ACC112 (cell line): ENCODE measurements at regions not wholly inside any gene's neighbourhood (a gene's known extent, or its start where the extent isn't known, plus 50 kb on each side); places are given as distances from the start of the nearest gene placed in this dataset.
A peak's percentile ranks its signal among the peaks of the same experiment; 100 is the strongest.

ENCODE experiments used
- H2AFZ ChIP-seq: fragments of 200-600 bp; sonication (generic); one replicate; pipeline ENCODE4 v1.6.0; 2017; ENCODE audit warnings: antibody characterized with exemption, low read length; ENCODE audit not compliant: unreplicated experiment
- H3K27ac ChIP-seq: fragments of 200-600 bp; sonication (generic); 2 replicates; pipeline ENCODE4 v1.5.1; 2014; ENCODE audit warnings: low read depth, mild to moderate bottlenecking, antibody characterized with exemption, low read length, moderate library complexity
- H3K27me3 ChIP-seq: fragments of 200-600 bp; sonication (generic); 2 replicates; pipeline ENCODE4 v1.6.1; 2014; ENCODE audit warnings: mild to moderate bottlenecking, antibody characterized with exemption, low read length, moderate library complexity, mixed read lengths; ENCODE audit not compliant: insufficient read depth
- H3K36me3 ChIP-seq: fragments of 200-600 bp; sonication (generic); 2 replicates; pipeline ENCODE4 v1.6.1; 2016; ENCODE audit warnings: mild to moderate bottlenecking, antibody characterized with exemption, low read length, moderate library complexity, mixed read lengths; ENCODE audit not compliant: insufficient read depth
- H3K4me1 ChIP-seq: fragments of 200-600 bp; sonication (generic); one replicate; pipeline ENCODE4 v1.6.1; 2016; ENCODE audit warnings: low read length, mixed read lengths; ENCODE audit not compliant: insufficient read depth, unreplicated experiment, control insufficient read depth
- H3K4me3 ChIP-seq: fragments of 200-600 bp; sonication (generic); 2 replicates; pipeline ENCODE4 v1.5.1; 2014; ENCODE audit warnings: mild to moderate bottlenecking, low read depth, low read length
- H3K79me2 ChIP-seq: fragments of 200-600 bp; sonication (generic); one replicate; pipeline ENCODE4 v1.6.0; 2016; ENCODE audit warnings: low read length; ENCODE audit not compliant: control insufficient read depth, unreplicated experiment, insufficient read depth

DNA sequence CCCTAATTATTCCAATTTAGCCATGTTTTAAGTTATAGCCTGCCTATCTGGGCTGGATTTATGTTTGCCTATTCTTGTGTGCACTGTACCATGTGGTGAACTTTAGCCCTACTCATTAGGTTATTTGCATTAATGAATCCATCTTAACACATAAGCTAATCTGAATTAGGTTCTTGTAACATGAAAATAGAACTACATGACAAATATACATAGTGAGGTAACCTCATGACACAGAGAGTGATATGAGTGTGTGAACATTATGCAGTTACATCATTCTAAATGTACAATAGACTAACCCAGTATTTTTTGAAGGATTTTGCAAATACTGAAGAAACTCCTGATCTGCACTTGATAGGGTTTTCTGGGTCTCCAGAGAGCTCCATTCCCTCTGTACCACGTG, 733.7 kb upstream of the CITED2 start:
- no peak overlapping the region for H3K27ac ChIP-seq
- H3K4me1 ChIP-seq: no peaks in the 10 kb centered on the region
- no peaks in the 10 kb centered on the region for H3K27me3 ChIP-seq
- no peaks in the 10 kb centered on the region for H3K79me2 ChIP-seq
- H3K4me3 ChIP-seq: no peak overlapping the region
- no peaks in the 10 kb centered on the region for H3K36me3 ChIP-seq
- no peak overlapping the region for H2AFZ ChIP-seq

DNA sequence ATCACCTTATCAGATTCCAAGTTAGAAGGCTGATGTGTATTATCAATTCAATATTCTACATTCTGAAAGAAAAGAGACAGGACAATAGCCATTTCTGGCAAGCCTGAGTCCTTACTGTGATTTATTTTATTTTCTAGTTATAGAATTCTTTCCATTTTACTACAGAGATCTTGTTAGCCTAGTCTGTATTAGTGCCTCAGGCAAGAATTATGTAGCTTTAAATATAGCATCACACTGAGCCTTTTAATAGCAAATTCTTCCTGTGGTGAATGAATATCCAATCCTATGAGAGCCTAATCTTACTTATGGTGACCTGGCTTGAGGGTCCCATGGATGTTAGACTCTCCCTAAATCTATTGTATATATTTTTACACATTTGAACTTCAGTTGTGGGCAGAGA, 732.8 kb upstream of the CITED2 start:
- no peak overlapping the region for H3K27ac ChIP-seq
- H3K4me1 ChIP-seq: no peaks in the 10 kb centered on the region
- H2AFZ ChIP-seq: no peak overlapping the region

DNA sequence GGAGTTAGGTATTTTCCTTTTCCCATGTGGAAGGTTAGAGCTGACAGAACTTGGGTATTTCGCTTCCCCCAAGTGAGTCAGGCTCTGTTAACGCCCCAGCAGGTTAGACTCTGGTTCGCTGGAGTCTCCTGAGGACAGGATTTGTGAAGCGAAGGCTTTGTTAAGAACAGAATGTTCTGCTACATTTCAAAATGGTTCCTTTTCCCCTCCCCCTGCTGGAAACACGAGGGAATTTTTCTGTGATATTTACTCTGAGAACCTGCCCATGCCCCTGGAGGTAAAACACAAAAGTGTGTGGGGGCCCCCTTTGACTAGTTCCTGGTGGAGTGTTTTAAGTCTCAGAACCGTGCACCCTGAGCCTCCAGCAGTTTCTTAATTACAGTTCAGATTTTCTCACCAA, 731.4 kb upstream of the CITED2 start:
- Histone ChIP-seq H3K27me3 (no peaks in the 10 kb centered on the region), H3K79me2 (no peaks in the 10 kb centered on the region), H3K4me1 (no peaks in the 10 kb centered on the region), H3K36me3 (no peaks in the 10 kb centered on the region), H3K27ac (no peak overlapping the region), H3K4me3 (no peak overlapping the region), H2AFZ (peak overlapping the region; percentile 64)

More for the DNA sequence above, 732.8 kb upstream of the CITED2 start:
- H3K79me2 ChIP-seq: no peaks in the 10 kb centered on the region
- no peaks in the 10 kb centered on the region for H3K27me3 ChIP-seq
- no peak overlapping the region for H3K4me3 ChIP-seq
- H3K36me3 ChIP-seq: no peaks in the 10 kb centered on the region

DNA sequence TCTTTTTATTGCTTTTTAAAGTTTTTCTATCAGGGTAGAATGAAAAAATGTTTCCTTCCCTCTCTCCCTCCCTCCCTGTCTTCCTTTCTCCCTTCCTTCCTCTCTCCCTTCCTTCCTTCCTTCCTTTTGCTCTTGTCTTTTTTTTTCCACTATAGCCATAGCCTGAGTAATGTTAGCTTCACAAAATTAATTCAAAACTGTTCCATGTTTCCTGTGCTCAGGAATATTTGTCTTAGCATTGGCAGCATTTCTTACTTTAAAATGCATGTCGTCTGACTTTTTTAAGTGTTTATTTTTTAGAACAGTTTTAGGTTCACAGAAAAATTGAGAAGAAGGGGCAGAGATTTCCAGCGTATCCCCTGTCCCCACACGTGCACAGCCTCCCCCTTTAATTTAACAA, 730.8 kb upstream of the CITED2 start:
- Histone ChIP-seq H3K27ac (no peak overlapping the region), H3K4me1 (no peaks in the 10 kb centered on the region), H3K36me3 (no peaks in the 10 kb centered on the region), H3K4me3 (no peak overlapping the region), H2AFZ (peak overlapping the region; percentile 64), H3K79me2 (no peaks in the 10 kb centered on the region), H3K27me3 (no peaks in the 10 kb centered on the region)

DNA sequence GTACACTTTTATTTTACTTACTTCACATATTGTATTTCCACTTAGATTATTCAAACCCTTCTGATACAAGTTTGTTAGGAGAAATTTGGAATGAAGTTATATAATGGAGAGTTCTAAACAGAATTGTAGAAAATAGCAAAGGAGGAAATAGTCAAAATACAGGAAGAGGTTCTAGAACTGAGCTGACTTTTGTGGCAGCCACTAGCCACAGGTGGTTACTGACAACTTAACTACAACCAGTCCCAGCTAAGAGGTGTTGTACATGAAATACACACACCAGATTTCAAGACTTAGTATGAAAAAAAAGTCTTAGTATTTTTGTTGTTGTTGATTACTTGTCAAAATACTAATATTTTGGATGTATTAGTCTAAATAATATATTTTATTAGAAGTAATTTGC, 727.4 kb upstream of the CITED2 start:
- H3K27ac ChIP-seq: no peak overlapping the region
- no peaks in the 10 kb centered on the region for H3K4me1 ChIP-seq
- no peak overlapping the region for H3K4me3 ChIP-seq
- H3K79me2 ChIP-seq: no peaks in the 10 kb centered on the region
- no peaks in the 10 kb centered on the region for H3K36me3 ChIP-seq
- no peaks in the 10 kb centered on the region for H3K27me3 ChIP-seq
- H2AFZ ChIP-seq: peak overlapping the region; percentile 8

DNA sequence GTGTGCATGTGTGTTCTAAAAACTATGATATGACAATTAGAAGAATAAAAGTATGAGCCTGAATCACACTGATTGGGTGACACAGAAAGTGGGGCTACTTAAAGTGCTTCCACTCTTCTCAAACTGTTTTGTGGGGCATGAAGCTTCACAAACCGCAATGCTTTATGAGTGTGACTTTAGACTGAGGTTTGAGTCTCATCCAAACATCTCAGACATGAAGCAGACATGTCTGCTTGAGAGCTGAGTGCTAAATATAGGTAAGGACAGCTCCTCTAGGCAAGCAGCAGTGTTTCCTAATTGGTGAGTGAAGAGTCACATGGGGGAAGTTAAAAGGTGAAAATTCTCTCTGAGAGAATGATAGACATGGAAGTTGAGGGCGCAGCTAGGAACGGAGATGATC, 726.9 kb upstream of the CITED2 start:
- no peaks in the 10 kb centered on the region for H3K36me3 ChIP-seq
- no peak overlapping the region for H3K4me3 ChIP-seq
- peaks cover 3% of the 10 kb centered on the region for H3K4me1 ChIP-seq
- H3K27me3 ChIP-seq: no peaks in the 10 kb centered on the region
- no peaks in the 10 kb centered on the region for H3K79me2 ChIP-seq
- no peak overlapping the region for H3K27ac ChIP-seq
- peak overlapping the region; percentile 8 for H2AFZ ChIP-seq

DNA sequence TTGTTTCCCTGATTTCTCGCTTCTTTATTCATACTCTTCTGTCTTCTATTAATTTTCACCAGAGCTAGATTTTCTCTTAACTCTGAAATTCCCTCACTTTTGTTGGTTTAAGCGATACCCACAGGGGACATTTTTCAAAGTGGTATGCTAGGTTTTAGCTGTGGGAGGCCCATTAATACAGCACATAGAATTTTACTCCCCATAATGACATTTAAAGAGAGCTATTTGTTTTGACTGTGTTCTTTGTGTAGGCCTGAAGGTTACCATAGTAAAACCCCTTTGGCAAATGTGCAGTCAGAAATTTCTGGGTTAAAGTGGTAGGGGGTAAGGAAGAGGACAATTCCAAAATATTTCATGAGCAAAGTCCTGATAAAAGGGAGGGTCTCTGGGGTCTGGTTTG, 721.1 kb upstream of the CITED2 start:
- no peak overlapping the region for H3K27ac ChIP-seq

DNA sequence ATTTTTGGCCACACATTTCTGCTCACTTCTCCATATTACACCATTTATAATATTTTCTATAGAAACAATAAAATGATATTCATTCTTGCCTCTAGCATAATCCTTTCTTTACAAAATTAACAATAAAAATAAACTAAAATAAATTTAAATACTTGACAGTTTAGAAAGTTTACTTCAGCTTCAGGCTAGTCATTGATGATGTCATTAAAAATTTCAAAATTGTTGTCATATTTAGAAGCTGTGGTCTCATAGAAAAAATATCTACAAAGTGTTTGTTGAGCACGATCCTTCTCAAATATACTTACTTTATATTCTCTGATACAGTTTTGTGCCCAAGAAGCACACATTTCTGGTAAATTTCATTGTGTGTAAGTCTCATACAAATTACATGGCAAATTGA, 717.4 kb upstream of the CITED2 start:
- Histone ChIP-seq H3K36me3 (no peaks in the 10 kb centered on the region), H3K4me3 (no peak overlapping the region), H3K4me1 (peaks cover 6% of the 10 kb centered on the region), H2AFZ (no peak overlapping the region), H3K27ac (no peak overlapping the region), H3K27me3 (no peaks in the 10 kb centered on the region), H3K79me2 (no peaks in the 10 kb centered on the region)

More for the DNA sequence above, 721.1 kb upstream of the CITED2 start:
- H3K4me1 ChIP-seq: peaks cover 6% of the 10 kb centered on the region
- no peak overlapping the region for H3K4me3 ChIP-seq
- H3K27me3 ChIP-seq: no peaks in the 10 kb centered on the region
- no peaks in the 10 kb centered on the region for H3K79me2 ChIP-seq
- H2AFZ ChIP-seq: no peak overlapping the region
- H3K36me3 ChIP-seq: no peaks in the 10 kb centered on the region

DNA sequence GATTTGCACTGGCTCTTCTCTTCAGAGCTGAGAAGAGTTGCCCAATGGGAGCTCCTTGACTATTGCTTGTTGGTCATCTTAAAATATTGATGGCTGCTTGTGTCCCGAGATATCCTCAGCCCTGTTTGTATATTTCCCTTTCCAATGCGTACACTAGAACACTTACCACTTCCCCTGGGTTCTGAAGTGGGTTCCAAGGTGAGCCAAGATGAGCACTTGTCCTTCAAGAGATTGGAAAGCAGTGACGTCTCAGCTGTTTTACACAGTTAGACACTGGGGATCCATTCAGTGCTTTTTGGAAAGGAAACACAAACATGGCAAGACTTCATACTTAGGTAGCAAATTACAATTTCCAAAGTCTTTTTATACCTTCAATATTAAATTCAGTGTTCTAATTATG, 716.4 kb upstream of the CITED2 start:
- Histone ChIP-seq H3K4me1 (no peaks in the 10 kb centered on the region), H3K27ac (no peak overlapping the region), H2AFZ (no peak overlapping the region), H3K27me3 (no peaks in the 10 kb centered on the region), H3K4me3 (no peak overlapping the region), H3K36me3 (no peaks in the 10 kb centered on the region), H3K79me2 (no peaks in the 10 kb centered on the region)

DNA sequence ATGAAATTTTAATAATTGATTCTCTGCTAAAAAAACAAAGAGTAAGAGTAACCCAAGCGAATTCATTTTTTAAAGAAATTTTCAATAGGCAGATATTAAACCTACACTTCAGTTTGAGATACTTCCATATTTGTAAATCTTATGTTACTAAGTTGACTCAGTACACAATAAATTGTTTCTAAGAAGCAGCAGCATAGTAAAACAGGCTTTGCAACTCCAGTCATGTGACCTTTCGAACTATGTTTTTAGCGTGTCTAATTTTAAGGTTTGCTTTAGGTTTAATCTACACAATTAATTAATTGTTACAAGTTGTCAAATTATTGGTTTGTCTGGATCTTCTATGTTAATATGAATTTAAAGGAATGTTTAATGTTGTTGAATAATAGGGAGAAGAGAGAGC, 708.9 kb upstream of the CITED2 start:
- H3K4me1 ChIP-seq: peaks cover 40% of the 10 kb centered on the region
- H3K4me3 ChIP-seq: no peak overlapping the region
- H3K27ac ChIP-seq: peak overlapping the region; percentile 51
- H3K79me2 ChIP-seq: no peaks in the 10 kb centered on the region
- no peaks in the 10 kb centered on the region for H3K27me3 ChIP-seq
- no peaks in the 10 kb centered on the region for H3K36me3 ChIP-seq
- peak overlapping the region; percentile 9 for H2AFZ ChIP-seq

DNA sequence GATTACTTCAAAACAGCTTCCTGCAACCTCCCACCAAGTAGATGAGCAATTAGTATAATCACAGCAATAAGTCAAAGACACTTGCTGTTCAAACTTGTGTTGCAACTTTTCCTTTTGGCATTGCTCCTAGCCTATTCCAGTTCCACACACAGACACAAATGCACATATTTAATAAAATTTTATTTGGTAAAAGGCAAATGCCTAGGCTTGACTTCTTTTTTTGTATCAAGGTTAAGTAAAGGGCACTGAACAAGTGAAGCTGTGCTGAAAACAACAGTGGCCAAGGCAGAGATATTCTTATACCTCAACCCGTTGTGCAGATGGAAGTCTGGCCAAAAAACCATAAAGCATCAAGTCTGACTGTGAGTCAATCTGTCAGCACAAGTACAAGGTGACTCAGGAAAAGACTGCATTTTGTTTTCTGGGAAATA, 708.4 kb upstream of the CITED2 start:
- H3K27ac ChIP-seq: peak overlapping the region; percentile 51

More for the DNA sequence above, 708.4 kb upstream of the CITED2 start:
- Histone ChIP-seq H2AFZ (peak overlapping the region; percentile 9), H3K4me3 (no peak overlapping the region), H3K27me3 (no peaks in the 10 kb centered on the region), H3K4me1 (peaks cover 45% of the 10 kb centered on the region), H3K79me2 (no peaks in the 10 kb centered on the region), H3K36me3 (no peaks in the 10 kb centered on the region)
